GM23248 (cell line): ENCODE measurements at regions not wholly inside any gene's neighbourhood (a gene's known extent, or its start where the extent isn't known, plus 50 kb on each side); places are given as distances from the start of the nearest gene placed in this dataset.

Source experiments
- DNase-seq: peaks from one replicate; pipeline ENCODE4 v3.0.0-alpha.2; 2015
- H2AFZ ChIP-seq: fragments of 200-600 bp; sonication (generic); 2 replicates; pipeline ENCODE4 v1.6.1; 2016; ENCODE audit warnings: antibody characterized with exemption
- H3F3A ChIP-seq: fragments of 200-600 bp; sonication (generic); 2 replicates; pipeline ENCODE4 v1.6.1; 2016; ENCODE audit warnings: mild to moderate bottlenecking, antibody characterized with exemption, mixed run types; ENCODE audit not compliant: insufficient read depth
- H3K27ac ChIP-seq: fragments of 200-600 bp; sonication (generic); 2 replicates; pipeline ENCODE4 v1.5.1; 2016; ENCODE audit warnings: mild to moderate bottlenecking
- H3K27me3 ChIP-seq: fragments of 200-600 bp; sonication (generic); replicated peaks from 2 replicates; pipeline ENCODE4 v1.6.1; 2016; ENCODE audit warnings: mild to moderate bottlenecking; ENCODE audit not compliant: insufficient read depth
- H3K36me3 ChIP-seq: fragments of 200-600 bp; sonication (generic); 2 replicates; pipeline ENCODE4 v1.6.1; 2016; ENCODE audit warnings: low read depth, mild to moderate bottlenecking
- H3K4me1 ChIP-seq: fragments of 200-600 bp; sonication (generic); 2 replicates; pipeline ENCODE4 v1.6.1; 2016; ENCODE audit warnings: mild to moderate bottlenecking; ENCODE audit not compliant: insufficient read depth
- H3K4me2 ChIP-seq: fragments of 200-600 bp; sonication (generic); one replicate; pipeline ENCODE4 v1.6.1; 2016; ENCODE audit warnings: mild to moderate bottlenecking; ENCODE audit not compliant: unreplicated experiment
- H3K4me3 ChIP-seq: fragments of 200-600 bp; sonication (generic); 2 replicates; pipeline ENCODE4 v1.5.1; 2016; ENCODE audit warnings: mild to moderate bottlenecking
- H3K79me2 ChIP-seq: fragments of 200-600 bp; sonication (generic); 2 replicates; pipeline ENCODE4 v1.6.1; 2016; ENCODE audit warnings: mild to moderate bottlenecking; ENCODE audit not compliant: insufficient read depth
- H3K9ac ChIP-seq: fragments of 200-600 bp; sonication (generic); 2 replicates; pipeline ENCODE4 v1.6.1; 2016; ENCODE audit warnings: mild to moderate bottlenecking
- H3K9me2 ChIP-seq: fragments of 200-600 bp; sonication (generic); 2 replicates; pipeline ENCODE4 v1.6.1; 2016; ENCODE audit warnings: mixed run types, mild to moderate bottlenecking, moderate library complexity; ENCODE audit not compliant: insufficient read depth
- H3K9me3 ChIP-seq: fragments of 200-600 bp; sonication (generic); one replicate; pipeline ENCODE4 v1.6.1; 2017; ENCODE audit warnings: low read depth
- H4K20me1 ChIP-seq: fragments of 200-600 bp; sonication (generic); 2 replicates; pipeline ENCODE4 v1.6.0; 2016; ENCODE audit not compliant: insufficient read depth
- EZH2 ChIP-seq: fragments of 200-600 bp; sonication (generic); IDR thresholded peaks from 2 replicates; pipeline ENCODE4 v1.6.1; 2018; ENCODE audit warnings: antibody characterized with exemption, mild to moderate bottlenecking; ENCODE audit not compliant: insufficient read depth, poor library complexity, severe bottlenecking
- EZH2phosphoT487 ChIP-seq: fragments of 200-600 bp; sonication (generic); IDR thresholded peaks from 2 replicates; pipeline ENCODE4 v1.6.1; 2018; ENCODE audit warnings: antibody characterized with exemption, moderate library complexity, mild to moderate bottlenecking, low read depth; ENCODE audit not compliant: insufficient read depth
- WGBS, 2 experiments: methylation state at CpG; one replicate each; pipeline ENCODE4 v1.1.6; 2015 to 2017; ENCODE audit warnings: low lambda C conversion rate in 2 of 2, low coverage in 1 of 2; ENCODE audit errors: missing lambda C conversion rate in 2 of 2; 5-methylcytosine and 5-hydroxymethylcytosine counted together
- in situ Hi-C: fragments of 300-500 bp; cut with MboI; formaldehyde crosslinking; loops from 2 replicates; pipeline ENCODE4 v1.15.0; 2020

GRCh38 chr17:22233382-22233781, 541.1 kb downstream of the KCNJ18 start:
- DNase-seq: no peak
- Histone ChIP-seq H3K4me3 (no peak overlapping the region), H3K9me2 (no peaks in the 10 kb centered on the region), H3K36me3 (no peaks in the 10 kb centered on the region), H3K4me1 (no peaks in the 10 kb centered on the region), H3K27me3 (no peaks in the 10 kb centered on the region), H4K20me1 (no peaks in the 10 kb centered on the region), H3K9me3 (no peaks in the 10 kb centered on the region), H3F3A (no peaks in the 10 kb centered on the region), H3K79me2 (no peaks in the 10 kb centered on the region), H3K27ac (no peak overlapping the region), H3K4me2 (no peak overlapping the region), H3K9ac (no peak overlapping the region), H2AFZ (no peak overlapping the region)
- WGBS, 2 experiments: 67 to 85% methylated on average over 1 of the region's 1 CpG
- in situ Hi-C loops: no loop called here
- TF ChIP-seq EZH2phosphoT487 (no peak), EZH2 (no peak)

GRCh38 chr17:22242472-22242871, 550.1 kb downstream of the KCNJ18 start:
- Histone ChIP-seq H3K4me2 (no peak overlapping the region), H3K9me3 (no peaks in the 10 kb centered on the region), H3K9me2 (no peaks in the 10 kb centered on the region), H3K27ac (no peak overlapping the region), H3K79me2 (no peaks in the 10 kb centered on the region), H3F3A (no peaks in the 10 kb centered on the region), H3K27me3 (no peaks in the 10 kb centered on the region), H4K20me1 (no peaks in the 10 kb centered on the region), H3K4me1 (no peaks in the 10 kb centered on the region), H2AFZ (no peak overlapping the region), H3K36me3 (no peaks in the 10 kb centered on the region), H3K4me3 (no peak overlapping the region), H3K9ac (no peak overlapping the region)
- TF ChIP-seq EZH2phosphoT487 (no peak), EZH2 (no peak)
- WGBS, 2 experiments: 13 to 14% methylated on average over 1 of the region's 1 CpG
- no peak for DNase-seq
- in situ Hi-C loops: no loop called here

DNA sequence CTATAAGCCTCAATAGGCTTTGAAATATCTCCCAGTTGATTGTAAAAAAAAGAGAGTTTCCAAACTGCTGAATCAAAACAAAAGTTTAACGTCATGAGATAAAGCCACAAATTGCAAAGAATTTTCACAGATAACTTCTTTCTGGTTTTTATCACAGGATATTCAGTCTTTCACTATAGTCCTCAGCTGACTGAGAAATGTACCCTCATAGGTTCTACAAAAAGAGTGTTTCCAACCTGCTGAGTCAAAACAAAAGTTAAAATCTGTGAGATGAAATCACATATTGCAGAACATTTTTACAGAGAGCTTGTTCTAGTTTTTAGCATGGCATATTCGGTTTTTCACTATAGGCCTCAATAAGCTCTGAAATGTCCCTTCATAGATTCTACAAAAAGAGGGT, 559.2 kb downstream of the KCNJ18 start:
- Histone ChIP-seq H3K9me2 (no peaks in the 10 kb centered on the region), H3K36me3 (no peaks in the 10 kb centered on the region), H3K4me1 (no peaks in the 10 kb centered on the region), H3K9ac (no peak overlapping the region), H3K4me3 (no peak overlapping the region), H3K4me2 (no peak overlapping the region), H3F3A (no peaks in the 10 kb centered on the region), H2AFZ (no peak overlapping the region), H3K27ac (no peak overlapping the region), H3K79me2 (no peaks in the 10 kb centered on the region), H3K9me3 (no peaks in the 10 kb centered on the region), H3K27me3 (no peaks in the 10 kb centered on the region), H4K20me1 (no peaks in the 10 kb centered on the region)
- TF ChIP-seq EZH2 (no peak), EZH2phosphoT487 (no peak)
- no peak for DNase-seq
- in situ Hi-C loops: no loop called here
- 13 to 21% methylated on average over 2 of the region's 2 CpGs for WGBS, 2 experiments

DNA sequence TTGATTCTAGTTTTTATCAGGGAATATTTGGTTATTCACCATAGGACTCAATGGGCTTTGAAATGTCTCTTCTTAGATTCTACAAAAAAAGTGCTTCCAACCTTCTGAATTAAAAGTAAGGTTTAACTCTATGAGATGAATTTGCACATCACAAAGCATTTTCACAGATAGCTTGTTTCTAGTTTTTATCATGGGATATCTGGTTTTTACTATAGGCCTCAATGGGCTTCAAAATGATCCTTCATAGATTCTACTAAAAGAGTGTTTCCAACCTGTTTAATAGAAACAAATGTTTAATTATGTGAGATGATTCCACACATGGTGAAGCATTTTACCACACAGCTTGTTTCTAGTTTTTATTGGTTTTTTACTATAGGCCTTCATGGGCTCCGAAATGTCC, 560.7 kb downstream of the KCNJ18 start:
- Histone ChIP-seq H3K4me2 (no peak overlapping the region), H3K27me3 (no peaks in the 10 kb centered on the region), H3K36me3 (no peaks in the 10 kb centered on the region), H3K4me3 (no peak overlapping the region), H3F3A (no peaks in the 10 kb centered on the region), H3K9me2 (no peaks in the 10 kb centered on the region), H3K9ac (no peak overlapping the region), H4K20me1 (no peaks in the 10 kb centered on the region), H3K27ac (no peak overlapping the region), H3K4me1 (no peaks in the 10 kb centered on the region), H2AFZ (no peak overlapping the region), H3K9me3 (no peaks in the 10 kb centered on the region), H3K79me2 (no peaks in the 10 kb centered on the region)
- WGBS, 2 experiments: 0 to 2% methylated on average over 1 of the region's 1 CpG
- in situ Hi-C loops: no loop called here
- no peak for TF ChIP-seq EZH2
- no peak for TF ChIP-seq EZH2phosphoT487
- no peak for DNase-seq

DNA sequence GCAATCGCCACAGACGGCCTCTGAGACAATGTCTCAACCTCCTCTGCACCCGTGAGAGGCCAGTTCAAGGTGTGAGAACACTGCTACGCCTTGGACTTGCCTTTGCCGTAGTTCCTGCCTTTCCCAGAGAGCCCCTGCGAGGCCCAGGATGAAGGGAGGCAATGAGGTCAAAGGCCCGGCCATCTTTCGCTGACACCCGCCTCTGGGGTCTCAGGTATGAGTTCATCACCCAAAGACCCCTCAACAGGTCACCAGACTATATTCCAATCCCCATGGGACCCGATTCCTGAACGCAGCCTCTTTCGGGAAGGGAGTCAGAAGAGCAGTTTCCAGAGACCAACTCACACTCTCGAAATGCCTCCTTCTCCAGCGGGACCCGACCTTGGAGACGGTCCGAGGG, 573.5 kb downstream of the KCNJ18 start:
- DNase-seq: no peak
- Histone ChIP-seq H3K27ac (no peak overlapping the region), H4K20me1 (no peaks in the 10 kb centered on the region), H3K4me1 (no peaks in the 10 kb centered on the region), H3K9me2 (no peaks in the 10 kb centered on the region), H3K9me3 (no peaks in the 10 kb centered on the region), H2AFZ (no peak overlapping the region), H3K4me3 (no peak overlapping the region), H3K36me3 (no peaks in the 10 kb centered on the region), H3K4me2 (no peak overlapping the region), H3F3A (no peaks in the 10 kb centered on the region), H3K27me3 (no peaks in the 10 kb centered on the region), H3K79me2 (no peaks in the 10 kb centered on the region), H3K9ac (no peak overlapping the region)
- TF ChIP-seq EZH2phosphoT487 (no peak), EZH2 (no peak)
- in situ Hi-C loops: no loop called here
- WGBS, 2 experiments: 22 to 24% methylated on average over 17 of the region's 17 CpGs
